Pancreas (tissue), 10 donors: ENCODE measurements at regions not wholly inside any gene's neighbourhood (a gene's known extent, or its start where the extent isn't known, plus 50 kb on each side); places are given as distances from the start of the nearest gene placed in this dataset.

Experiments used
- ATAC-seq, 4 donors: fragments of 200-7000 bp; cut with Tn5 transposase; one replicate each; pipeline versions ENCODE4 v1.8.0 to v1.9.1; 2020; ENCODE audit warnings: mild to moderate bottlenecking in 4 of 4, moderate library complexity in 4 of 4
- DNase-seq, 6 donors: peaks; one replicate each; pipeline ENCODE4 v3.0.0-alpha.2; 2020
- FAIRE-seq: peaks from 2 replicates; lab custom pipeline; 2012; peaks lifted over from hg19 to GRCh38; lab: Jason Lieb, UNC
- H3K27ac ChIP-seq, 4 donors: fragments of 200-600 bp; sonication (generic); 1 replicate in 3 of 4; 2 replicates in 1 of 4; pipeline versions ENCODE4 v1.5.0 to v1.8.0; 2020
- H3K27me3 ChIP-seq, 4 donors: fragments of 200-600 bp; one replicate each; pipeline ENCODE4 v1.8.0; 2021
- H3K36me3 ChIP-seq, 3 donors: fragments of 200-600 bp; sonication (generic) in 1 of 3; one replicate each; pipeline versions ENCODE4 v1.5.0 to v1.8.0; 2020 to 2021
- H3K4me1 ChIP-seq, 3 donors: fragments of 200-600 bp; one replicate each; pipeline ENCODE4 v1.8.0; 2021
- H3K4me3 ChIP-seq, 4 donors: fragments of 200-600 bp; sonication (generic) in 2 of 4; one replicate each; pipeline versions ENCODE4 v1.5.0 to v1.8.0; 2020 to 2021
- H3K9me3 ChIP-seq, 4 donors: fragments of 200-600 bp; one replicate each; pipeline ENCODE4 v1.8.0; 2021
- WGBS, 2 donors: extraction: QIAGEN DNeasy Blood & Tissue Kit; methylation state at CpG; one replicate each; pipeline ENCODE4 v1.1.7; 2013; 5-methylcytosine and 5-hydroxymethylcytosine counted together
- intact Hi-C, 3 donors: fragments of 100-400 bp; cut with DNase I; formaldehyde crosslinking; loops; one replicate each; pipeline versions ENCODE4 v1.11.1 to v1.14.2; 2022
- TF ChIP-seq, protein P1 (sequence below), 4 donors: fragments of 200-600 bp; sonication (generic) in 3 of 4; IDR thresholded peaks; one replicate each; pipeline versions ENCODE4 v1.5.0 to v1.8.0; 2021; ENCODE audit warnings: antibody characterized with exemption in 4 of 4
- donor health status: healthy with polysubstance abuse.
- donor health status: DM: no; HTN: no; CAD: no; lungs with moderate emphysema.
- donor health status: DM: no; HTN: no; CAD: no.
- donor health status: control.
- donor health status: control.
- donor health status: Bipolar disorder and iron deficiency.
- donor health status: DM: yes; HTN: yes; CAD: no.
- donor health status: DM: no; HTN: no; CAD: no.
- donor health status: DM: no; HTN: no; CAD: no.
- donor health status: DM: yes; HTN: yes; CAD: no.

DNA sequence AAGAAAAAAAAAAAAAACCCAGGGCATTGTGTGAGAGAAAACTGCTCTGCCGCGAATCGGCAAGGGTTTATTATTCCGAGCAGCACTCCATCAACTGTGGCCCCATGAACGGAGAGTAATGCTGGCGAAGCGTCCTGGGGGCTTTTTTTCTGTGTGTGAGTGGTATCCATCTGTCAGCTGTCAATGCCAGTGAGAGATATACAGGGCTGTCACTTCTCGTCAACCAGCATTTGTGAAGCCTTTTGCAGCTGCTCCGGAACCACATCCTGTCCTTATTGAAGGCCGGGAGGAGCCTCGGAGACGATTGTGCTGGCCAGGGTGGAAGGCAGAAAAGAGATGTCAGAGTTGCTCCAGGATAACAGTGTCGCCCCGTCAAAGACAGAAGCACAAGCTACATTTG is 356.9 kb upstream of the SMIM21 start:
- intact Hi-C loops = no loop called here
- FAIRE-seq = no peak
- H3K4me1 ChIP-seq = no peaks in the 10 kb centered on the region
- no peaks in the 10 kb centered on the region for H3K9me3 ChIP-seq
- no peak overlapping the region for H3K4me3 ChIP-seq
- ATAC-seq = no peak
- H3K27ac ChIP-seq = no peak overlapping the region
- 56 to 62% methylated on average over 14 of the region's 14 CpGs for WGBS, 2 donors
- no peak for DNase-seq
- H3K27me3 ChIP-seq = no peaks in the 10 kb centered on the region
- TF ChIP-seq, protein P1, sequence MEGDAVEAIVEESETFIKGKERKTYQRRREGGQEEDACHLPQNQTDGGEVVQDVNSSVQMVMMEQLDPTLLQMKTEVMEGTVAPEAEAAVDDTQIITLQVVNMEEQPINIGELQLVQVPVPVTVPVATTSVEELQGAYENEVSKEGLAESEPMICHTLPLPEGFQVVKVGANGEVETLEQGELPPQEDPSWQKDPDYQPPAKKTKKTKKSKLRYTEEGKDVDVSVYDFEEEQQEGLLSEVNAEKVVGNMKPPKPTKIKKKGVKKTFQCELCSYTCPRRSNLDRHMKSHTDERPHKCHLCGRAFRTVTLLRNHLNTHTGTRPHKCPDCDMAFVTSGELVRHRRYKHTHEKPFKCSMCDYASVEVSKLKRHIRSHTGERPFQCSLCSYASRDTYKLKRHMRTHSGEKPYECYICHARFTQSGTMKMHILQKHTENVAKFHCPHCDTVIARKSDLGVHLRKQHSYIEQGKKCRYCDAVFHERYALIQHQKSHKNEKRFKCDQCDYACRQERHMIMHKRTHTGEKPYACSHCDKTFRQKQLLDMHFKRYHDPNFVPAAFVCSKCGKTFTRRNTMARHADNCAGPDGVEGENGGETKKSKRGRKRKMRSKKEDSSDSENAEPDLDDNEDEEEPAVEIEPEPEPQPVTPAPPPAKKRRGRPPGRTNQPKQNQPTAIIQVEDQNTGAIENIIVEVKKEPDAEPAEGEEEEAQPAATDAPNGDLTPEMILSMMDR (IDR thresholded peaks at IDR 0.05) = no peak
- no peaks in the 10 kb centered on the region for H3K36me3 ChIP-seq

DNA sequence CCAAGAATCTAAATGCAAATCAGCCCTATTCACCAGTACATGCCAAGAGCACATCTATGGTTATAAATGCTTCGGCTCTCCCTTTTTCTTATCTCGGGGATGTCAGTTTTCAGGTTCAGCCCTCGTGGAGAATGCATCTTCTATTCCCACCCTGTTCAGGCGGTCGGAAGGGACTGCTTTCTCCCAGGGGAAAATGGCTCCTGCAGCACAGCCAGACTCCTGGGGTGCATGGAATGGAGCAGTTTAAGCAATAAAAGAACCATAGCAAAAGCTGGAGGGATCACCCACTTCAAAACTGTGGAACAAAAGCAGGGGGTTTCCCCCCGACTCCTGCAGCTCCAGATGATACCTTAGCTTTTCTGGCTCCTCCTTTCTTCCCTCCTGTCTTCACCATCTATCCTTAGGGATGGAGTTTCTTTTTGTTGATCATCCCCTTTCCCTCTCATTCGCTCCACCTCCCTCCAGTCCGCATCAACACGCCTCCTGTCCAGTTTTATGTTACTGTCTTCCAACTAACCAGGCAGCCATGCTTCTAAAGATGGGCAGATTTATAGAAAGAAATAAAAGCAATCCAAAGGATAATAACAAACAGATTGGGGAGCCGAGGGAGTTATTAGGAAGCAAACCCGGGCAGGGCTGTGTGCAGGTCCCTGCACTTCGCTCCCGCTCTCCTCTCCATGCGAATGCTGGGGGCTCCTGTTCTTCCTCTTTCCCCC is 356.2 kb upstream of the SMIM21 start:
- no peak overlapping the region for H3K27ac ChIP-seq
- H3K4me1 ChIP-seq = no peaks in the 10 kb centered on the region
- H3K27me3 ChIP-seq = no peaks in the 10 kb centered on the region
- no peaks in the 10 kb centered on the region for H3K36me3 ChIP-seq
- 66 to 78% methylated on average over 14 of the region's 14 CpGs for WGBS, 2 donors
- no peak for DNase-seq
- TF ChIP-seq, protein P1 (IDR thresholded peaks at IDR 0.05) = no peak
- no peak for FAIRE-seq
- intact Hi-C loops = no loop called here
- no peak overlapping the region for H3K4me3 ChIP-seq
- no peaks in the 10 kb centered on the region for H3K9me3 ChIP-seq
- ATAC-seq = no peak

DNA sequence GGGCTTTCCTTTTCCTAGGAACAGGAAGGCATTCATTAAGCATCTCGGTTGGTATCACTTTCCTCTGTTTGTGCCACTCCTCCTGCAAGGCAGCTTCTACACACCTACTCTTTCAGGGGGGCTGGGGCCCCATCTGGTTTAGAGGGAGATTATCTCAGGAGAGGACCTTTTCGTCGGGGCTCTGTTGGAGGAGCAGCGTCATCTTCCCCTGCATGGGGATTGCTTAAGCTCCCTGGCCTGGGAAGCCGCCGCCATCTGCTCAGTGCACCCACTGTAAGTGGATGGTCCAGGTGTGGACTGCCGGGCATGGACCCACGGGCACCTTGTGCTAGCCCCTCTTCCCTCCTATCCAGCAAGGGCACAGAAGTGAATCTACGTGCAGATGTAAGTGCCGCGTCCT is 355.3 kb upstream of the SMIM21 start:
- TF ChIP-seq, protein P1 (IDR thresholded peaks at IDR 0.05) = no peak
- Histone ChIP-seq H3K4me1 (no peaks in the 10 kb centered on the region), H3K9me3 (no peaks in the 10 kb centered on the region), H3K36me3 (no peaks in the 10 kb centered on the region), H3K27ac (no peak overlapping the region), H3K27me3 (no peaks in the 10 kb centered on the region), H3K4me3 (no peak overlapping the region)
- FAIRE-seq (no peak), ATAC-seq (no peak), DNase-seq (peak in 1 of 6 donors; percentile 37)
- 61 to 81% methylated on average over 11 of the region's 11 CpGs for WGBS, 2 donors
- intact Hi-C loops = no loop called here

DNA sequence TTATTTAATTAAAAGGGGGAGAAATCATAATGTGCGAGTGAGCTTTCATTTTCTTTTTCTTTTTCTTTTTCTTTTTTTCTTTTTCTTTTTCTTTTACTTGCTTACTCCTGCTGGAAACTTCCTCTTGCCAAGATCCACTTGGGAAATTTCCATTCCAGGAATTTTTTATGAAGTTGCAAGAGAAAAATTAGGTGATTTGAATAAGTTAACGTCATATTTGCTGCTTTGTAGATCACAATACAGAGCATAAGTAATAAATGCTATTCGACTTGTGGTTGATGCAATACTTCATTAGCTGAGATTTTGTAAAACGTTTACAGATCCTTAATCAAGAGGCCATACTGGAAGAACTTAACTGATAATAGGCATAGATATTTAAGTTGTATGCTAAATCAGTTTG is 354.7 kb upstream of the SMIM21 start:
- Histone ChIP-seq H3K36me3 (no peaks in the 10 kb centered on the region), H3K9me3 (no peaks in the 10 kb centered on the region), H3K27ac (no peak overlapping the region), H3K4me1 (no peaks in the 10 kb centered on the region), H3K4me3 (no peak overlapping the region), H3K27me3 (no peaks in the 10 kb centered on the region)
- WGBS, 2 donors = 50 to 61% methylated on average over 4 of the region's 4 CpGs
- no peak for ATAC-seq
- no peak for DNase-seq
- TF ChIP-seq, protein P1 (IDR thresholded peaks at IDR 0.05) = no peak
- no peak for FAIRE-seq
- intact Hi-C loops = no loop called here

DNA sequence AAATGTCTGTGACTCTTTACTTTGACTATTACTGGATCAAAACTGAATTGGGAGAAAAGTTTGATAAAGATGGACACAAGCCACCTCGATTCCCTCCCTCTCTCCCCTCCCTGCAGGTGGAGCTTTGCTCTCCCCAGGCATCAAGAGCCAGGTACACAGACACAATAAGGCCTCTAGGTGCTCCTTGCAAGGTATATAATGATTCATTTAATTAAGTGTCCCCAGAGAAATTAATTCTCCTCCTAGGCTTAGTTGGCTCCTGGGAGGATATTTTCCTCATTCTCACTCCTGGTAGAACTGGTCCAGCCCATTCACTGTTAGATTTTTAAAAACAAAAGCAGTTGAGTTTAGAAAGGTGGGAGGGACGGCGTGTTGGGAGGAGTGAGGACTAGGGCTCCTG is 352.4 kb upstream of the SMIM21 start:
- DNase-seq = no peak
- Histone ChIP-seq H3K4me1 (no peaks in the 10 kb centered on the region), H3K36me3 (no peaks in the 10 kb centered on the region), H3K27me3 (no peaks in the 10 kb centered on the region), H3K9me3 (no peaks in the 10 kb centered on the region), H3K4me3 (no peak overlapping the region), H3K27ac (no peak overlapping the region)
- intact Hi-C loops = no loop called here
- 68 to 69% methylated on average over 3 of the region's 3 CpGs for WGBS, 2 donors
- ATAC-seq = no peak
- FAIRE-seq = no peak
- TF ChIP-seq, protein P1 (IDR thresholded peaks at IDR 0.05) = no peak
